ENCODE measurements at regions not wholly inside any gene's neighbourhood (a gene's known extent, or its start where the extent isn't known, plus 50 kb on each side); places are given as distances from the start of the nearest gene placed in this dataset.

GRCh38 chr10:88074971-88075370 is 211.5 kb downstream of the PTEN start:
- H3K9me3 ChIP-seq (ENCODE audit: control extremely low read depth in 1 of 3, control insufficient read depth in 2 of 3, insufficient read depth in 1 of 3, low read length in 2 of 3), result no peaks in the 10 kb centered on the region
- H3K4me1 Mint-ChIP-seq, result peaks cover 41% of the 10 kb centered on the region
- H4K20me1 ChIP-seq (ENCODE audit: control insufficient read depth, insufficient read depth, low read length, poor library complexity, severe bottlenecking), result no peaks in the 10 kb centered on the region
- WGBS (ENCODE audit: insufficient coverage), result 100% methylated on average over 4 of the region's 5 CpGs
- H2AFZ ChIP-seq (ENCODE audit: insufficient read depth, low read depth, low read length, poor library complexity, severe bottlenecking), result no peak overlapping the region
- H3K27ac Mint-ChIP-seq, result no peak overlapping the region
- peaks cover 38 to 39% of the 10 kb centered on the region in 2 donors for H3K4me1 ChIP-seq (ENCODE audit: control insufficient read depth in 2 of 2, insufficient read depth in 2 of 2, low read length in 2 of 2)
- POLR2A ChIA-PET, result no interaction called here
- H3K27me3 ChIP-seq (replicated peaks in 1 of 4; ENCODE audit: control extremely low read depth in 1 of 4, control insufficient read depth in 3 of 4, insufficient read depth in 4 of 4, low read length in 3 of 4), result no peaks in the 10 kb centered on the region
- H3K4me2 ChIP-seq (replicated peaks; ENCODE audit: low read depth, low read length, poor library complexity, severe bottlenecking), result no peak overlapping the region
- TF ChIP-seq EZH2 (IDR thresholded peaks at IDR 0.05; ENCODE audit: borderline replicate concordance, insufficient read depth, low read depth, low read length, poor library complexity, severe bottlenecking) (no peak), CTCF (IDR thresholded peaks at IDR 0.05) (no peak)
- intact Hi-C loops (cut with micrococcal nuclease), result no loop called here
- H3K9ac ChIP-seq (ENCODE audit: low read length), result no peak overlapping the region
- no peaks in the 10 kb centered on the region for H3K79me2 ChIP-seq (ENCODE audit: control insufficient read depth, insufficient read depth, low read length)
- H3K9me3 Mint-ChIP-seq (ENCODE audit: insufficient read depth), result no peaks in the 10 kb centered on the region
- DNase-seq, result no peak
- H3K27me3 Mint-ChIP-seq, result no peaks in the 10 kb centered on the region
- H3K27ac ChIP-seq (ENCODE audit: low read length in 2 of 2), result no peak overlapping the region
- ATAC-seq (ENCODE audit: low read depth), result no peak
- H3K4me3 Mint-ChIP-seq, result no peak overlapping the region
- H3K36me3 ChIP-seq (replicated peaks in 1 of 2; ENCODE audit: control extremely low read depth in 1 of 2, control insufficient read depth in 1 of 2, extremely low read depth in 1 of 2, insufficient read depth in 2 of 2, low read length in 1 of 2), result no peaks in the 10 kb centered on the region
- CTCF ChIA-PET, result interaction anchor here (1.4 kb wide), 1 partner anchor 17 kb away, joined by 3 read pairs; no protein-coding TSS in a partner anchor
- H3K4me3 ChIP-seq (ENCODE audit: control extremely low read depth in 1 of 5, extremely low read depth in 1 of 5, insufficient read depth in 1 of 5, low read depth in 2 of 5, low read length in 4 of 5), result no peak overlapping the region

GRCh38 chr10:88076027-88076880 is 212.8 kb downstream of the PTEN start:
- peak overlapping the region; percentile 15 for H3K4me2 ChIP-seq (replicated peaks; ENCODE audit: low read depth, low read length, poor library complexity, severe bottlenecking)
- H3K27me3 Mint-ChIP-seq, result no peaks in the 10 kb centered on the region
- H3K79me2 ChIP-seq (ENCODE audit: control insufficient read depth, insufficient read depth, low read length), result no peaks in the 10 kb centered on the region
- intact Hi-C loops (cut with micrococcal nuclease), result no loop called here
- TF ChIP-seq CTCF (IDR thresholded peaks at IDR 0.05) (no peak), EZH2 (IDR thresholded peaks at IDR 0.05; ENCODE audit: borderline replicate concordance, insufficient read depth, low read depth, low read length, poor library complexity, severe bottlenecking) (no peak)
- H3K4me3 ChIP-seq (ENCODE audit: control extremely low read depth in 1 of 5, extremely low read depth in 1 of 5, insufficient read depth in 1 of 5, low read depth in 2 of 5, low read length in 4 of 5), result no peak overlapping the region
- H2AFZ ChIP-seq (ENCODE audit: insufficient read depth, low read depth, low read length, poor library complexity, severe bottlenecking), result peak overlapping the region; percentile 7
- H3K9me3 Mint-ChIP-seq (ENCODE audit: insufficient read depth), result no peaks in the 10 kb centered on the region
- no peaks in the 10 kb centered on the region for H4K20me1 ChIP-seq (ENCODE audit: control insufficient read depth, insufficient read depth, low read length, poor library complexity, severe bottlenecking)
- no peaks in the 10 kb centered on the region for H3K27me3 ChIP-seq (replicated peaks in 1 of 4; ENCODE audit: control extremely low read depth in 1 of 4, control insufficient read depth in 3 of 4, insufficient read depth in 4 of 4, low read length in 3 of 4)
- ChIA-PET CTCF (interaction anchor here (1.4 kb wide), 1 partner anchor 15 kb away, joined by 3 read pairs; no protein-coding TSS in a partner anchor), POLR2A (no interaction called here)
- ATAC-seq (ENCODE audit: low read depth) (no peak), DNase-seq (no peak)
- 40% methylated on average over 3 of the region's 10 CpGs for WGBS (ENCODE audit: insufficient coverage)
- peak overlapping the region; percentile 41 for H3K4me3 Mint-ChIP-seq
- no peak overlapping the region for H3K9ac ChIP-seq (ENCODE audit: low read length)
- no peak overlapping the region for H3K27ac ChIP-seq (ENCODE audit: low read length in 2 of 2)
- no peaks in the 10 kb centered on the region for H3K9me3 ChIP-seq (ENCODE audit: control extremely low read depth in 1 of 3, control insufficient read depth in 2 of 3, insufficient read depth in 1 of 3, low read length in 2 of 3)
- H3K27ac Mint-ChIP-seq, result peak overlapping the region; percentile 74
- H3K4me1 Mint-ChIP-seq, result peaks cover 40% of the 10 kb centered on the region
- peaks cover 33 to 34% of the 10 kb centered on the region in 2 donors for H3K4me1 ChIP-seq (ENCODE audit: control insufficient read depth in 2 of 2, insufficient read depth in 2 of 2, low read length in 2 of 2)
- H3K36me3 ChIP-seq (replicated peaks in 1 of 2; ENCODE audit: control extremely low read depth in 1 of 2, control insufficient read depth in 1 of 2, extremely low read depth in 1 of 2, insufficient read depth in 2 of 2, low read length in 1 of 2), result no peaks in the 10 kb centered on the region

Data from B cell (primary cell).